Uterus (tissue), 2 donors: ENCODE measurements at regions not wholly inside any gene's neighbourhood (a gene's known extent, or its start where the extent isn't known, plus 50 kb on each side); places are given as distances from the start of the nearest gene placed in this dataset.

Source experiments
- CTCF ChIP-seq, 4 experiments: fragments of 200-600 bp in 2 of 4; fragments of 450-650 bp in 2 of 4; sonication (generic) in 2 of 4; IDR thresholded peaks; one replicate each; pipeline ENCODE4 v1.5.1; 2016 to 2019; ENCODE audit warnings: antibody characterized with exemption in 4 of 4, mild to moderate bottlenecking in 2 of 4, moderate library complexity in 1 of 4
- POLR2A ChIP-seq, 2 donors: fragments of 450-650 bp; IDR thresholded peaks; one replicate each; pipeline ENCODE4 v1.6.1; 2016; ENCODE audit warnings: antibody characterized with exemption in 2 of 2, mild to moderate bottlenecking in 1 of 2, moderate library complexity in 1 of 2

GRCh38 chr4:170697845-170698244, 608.1 kb upstream of the AADAT start:
- TF ChIP-seq CTCF (IDR thresholded peaks at IDR 0.05) (no peak), POLR2A (IDR thresholded peaks at IDR 0.05) (no peak)
